ENCODE measurements at regions not wholly inside any gene's neighbourhood (a gene's known extent, or its start where the extent isn't known, plus 50 kb on each side); places are given as distances from the start of the nearest gene placed in this dataset.

DNA sequence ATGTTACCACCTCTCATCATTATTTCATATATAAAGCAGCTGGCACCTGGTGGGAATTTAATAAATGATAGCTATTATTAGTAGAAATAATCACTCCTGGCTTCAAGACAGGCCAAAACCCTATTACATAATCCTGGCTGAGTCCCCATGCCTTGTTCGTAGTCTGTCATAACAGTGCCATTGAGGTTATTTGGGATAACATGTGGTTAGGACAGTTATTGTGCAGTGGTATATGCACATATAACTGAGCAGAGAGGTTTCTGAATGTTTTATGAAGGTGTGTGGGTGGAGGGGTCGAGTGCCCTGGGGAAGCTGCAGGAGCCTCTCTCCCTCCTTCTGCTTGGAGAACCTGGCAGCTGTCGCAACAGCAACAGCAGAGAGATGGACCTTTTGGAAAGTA, 162.4 kb upstream of the NABP1 start:
- TF ChIP-seq, protein P1, sequence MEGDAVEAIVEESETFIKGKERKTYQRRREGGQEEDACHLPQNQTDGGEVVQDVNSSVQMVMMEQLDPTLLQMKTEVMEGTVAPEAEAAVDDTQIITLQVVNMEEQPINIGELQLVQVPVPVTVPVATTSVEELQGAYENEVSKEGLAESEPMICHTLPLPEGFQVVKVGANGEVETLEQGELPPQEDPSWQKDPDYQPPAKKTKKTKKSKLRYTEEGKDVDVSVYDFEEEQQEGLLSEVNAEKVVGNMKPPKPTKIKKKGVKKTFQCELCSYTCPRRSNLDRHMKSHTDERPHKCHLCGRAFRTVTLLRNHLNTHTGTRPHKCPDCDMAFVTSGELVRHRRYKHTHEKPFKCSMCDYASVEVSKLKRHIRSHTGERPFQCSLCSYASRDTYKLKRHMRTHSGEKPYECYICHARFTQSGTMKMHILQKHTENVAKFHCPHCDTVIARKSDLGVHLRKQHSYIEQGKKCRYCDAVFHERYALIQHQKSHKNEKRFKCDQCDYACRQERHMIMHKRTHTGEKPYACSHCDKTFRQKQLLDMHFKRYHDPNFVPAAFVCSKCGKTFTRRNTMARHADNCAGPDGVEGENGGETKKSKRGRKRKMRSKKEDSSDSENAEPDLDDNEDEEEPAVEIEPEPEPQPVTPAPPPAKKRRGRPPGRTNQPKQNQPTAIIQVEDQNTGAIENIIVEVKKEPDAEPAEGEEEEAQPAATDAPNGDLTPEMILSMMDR (IDR thresholded peaks at IDR 0.05) = no peak
- no peak for TF ChIP-seq POLR2A (IDR thresholded peaks at IDR 0.05; ENCODE audit: low read depth)
